Vagina (tissue), 2 donors: ENCODE measurements at regions not wholly inside any gene's neighbourhood (a gene's known extent, or its start where the extent isn't known, plus 50 kb on each side); places are given as distances from the start of the nearest gene placed in this dataset.

Experiments used
- CTCF ChIP-seq, 3 experiments: fragments of 450-650 bp in 2 of 3; fragments of 200-600 bp in 1 of 3; sonication (generic) in 1 of 3; IDR thresholded peaks; one replicate each; pipeline ENCODE4 v1.5.1; 2017 to 2019; ENCODE audit warnings: antibody characterized with exemption in 3 of 3, mild to moderate bottlenecking in 2 of 3, moderate library complexity in 2 of 3
- POLR2A ChIP-seq, 2 donors: fragments of 450-650 bp; IDR thresholded peaks; one replicate each; pipeline ENCODE4 v1.6.1; 2017; ENCODE audit warnings: antibody characterized with exemption in 2 of 2, mild to moderate bottlenecking in 2 of 2, moderate library complexity in 2 of 2
- POLR2AphosphoS5 ChIP-seq, 2 donors: sonication (generic); formaldehyde crosslinking; IDR thresholded peaks; one replicate each; pipeline ENCODE4 v1.9.0; 2017; ENCODE audit warnings: antibody characterized with exemption in 2 of 2, mild to moderate bottlenecking in 2 of 2, low read depth in 1 of 2; ENCODE audit not compliant: insufficient read depth in 1 of 2

GRCh38 chr4:96473246-96473645 lies 633.4 kb downstream of the PDHA2 start:
- TF ChIP-seq CTCF (IDR thresholded peaks at IDR 0.05): no peak
- no peak for TF ChIP-seq POLR2AphosphoS5 (IDR thresholded peaks at IDR 0.05; ENCODE audit: insufficient read depth in 1 of 2, low read depth in 1 of 2)
- no peak for TF ChIP-seq POLR2A (IDR thresholded peaks at IDR 0.05)
